Neural cell (in vitro differentiated cells): ENCODE measurements at regions not wholly inside any gene's neighbourhood (a gene's known extent, or its start where the extent isn't known, plus 50 kb on each side); places are given as distances from the start of the nearest gene placed in this dataset.

Source experiments
- H2AFZ ChIP-seq: fragments of 200-600, 300-800 bp; sonication (generic), shearing (Covaris generic); 2 replicates; pipeline ENCODE4 v1.6.0; 2014; ENCODE audit warnings: low read depth, mild to moderate bottlenecking, antibody characterized with exemption, low read length, moderate library complexity
- H3F3A ChIP-seq: fragments of 200-600 bp; shearing (Covaris generic); 2 replicates; pipeline ENCODE4 v1.6.1; 2016; ENCODE audit warnings: mild to moderate bottlenecking, moderate library complexity, mixed read lengths, antibody characterized with exemption, low read length; ENCODE audit not compliant: insufficient read depth, poor library complexity, severe bottlenecking
- H3K27ac ChIP-seq: fragments of 200-600, 300-800 bp; sonication (generic), shearing (Covaris generic); 2 replicates; pipeline ENCODE4 v1.5.1; 2014; ENCODE audit warnings: mild to moderate bottlenecking, low read length, moderate library complexity
- H3K27me3 ChIP-seq: fragments of 300-800, 200-600 bp; sonication (generic), shearing (Covaris generic); 2 replicates; pipeline ENCODE4 v1.6.0; 2014; ENCODE audit warnings: mild to moderate bottlenecking, low read depth, low read length, moderate library complexity; ENCODE audit not compliant: insufficient read depth
- H3K36me3 ChIP-seq: fragments of 300-800, 200-600 bp; sonication (generic), shearing (Covaris generic); 2 replicates; pipeline ENCODE4 v1.5.1; 2014; ENCODE audit warnings: mild to moderate bottlenecking, antibody characterized with exemption, low read length, moderate library complexity; ENCODE audit not compliant: insufficient read depth
- H3K4me2 ChIP-seq: fragments of 300-800, 200-600 bp; sonication (generic), shearing (Covaris generic); 2 replicates; pipeline ENCODE4 v1.6.0; 2014; ENCODE audit warnings: mild to moderate bottlenecking, low read length
- H3K4me3 ChIP-seq: fragments of 300-800, 200-600 bp; sonication (generic), shearing (Covaris generic); 2 replicates; pipeline ENCODE4 v1.5.1; 2014; ENCODE audit warnings: mild to moderate bottlenecking, low read length, moderate library complexity
- H3K79me2 ChIP-seq: fragments of 200-600 bp; shearing (Covaris generic); replicated peaks from 2 replicates; pipeline ENCODE4 v1.6.0; 2014; ENCODE audit warnings: mild to moderate bottlenecking, low read length, moderate library complexity; ENCODE audit not compliant: insufficient read depth
- H3K9ac ChIP-seq: fragments of 300-800, 200-600 bp; sonication (generic), shearing (Covaris generic); 2 replicates; pipeline ENCODE4 v1.6.1; 2016; ENCODE audit warnings: mild to moderate bottlenecking, low read length, mixed read lengths
- H3K9me2 ChIP-seq: fragments of 200-600 bp; shearing (Covaris generic); 2 replicates; pipeline ENCODE4 v1.6.1; 2016; ENCODE audit warnings: mild to moderate bottlenecking, low read length, mixed read lengths; ENCODE audit not compliant: insufficient read depth
- H3K9me3 ChIP-seq: fragments of 200-600, 300-800 bp; sonication (generic), shearing (Covaris generic); 2 replicates; pipeline ENCODE4 v1.6.1; 2016; ENCODE audit warnings: mild to moderate bottlenecking, mixed run types, low read length, moderate library complexity, mixed read lengths
- H4K20me1 ChIP-seq: fragments of 200-600 bp; shearing (Covaris generic); 2 replicates; pipeline ENCODE4 v1.6.1; 2016; ENCODE audit warnings: mild to moderate bottlenecking, mixed run types; ENCODE audit not compliant: insufficient read depth
- CTCF ChIP-seq: fragments of 450-650 bp; IDR thresholded peaks from 2 replicates; pipeline ENCODE4 v1.5.1; 2014; ENCODE audit warnings: antibody characterized with exemption, mild to moderate bottlenecking, moderate library complexity; ENCODE audit not compliant: poor library complexity, severe bottlenecking
- EP300 ChIP-seq: fragments of 450-650 bp; conservative IDR thresholded peaks from 2 replicates; pipeline ENCODE4 v1.6.1; 2014; ENCODE audit warnings: antibody characterized with exemption, mild to moderate bottlenecking, moderate library complexity; ENCODE audit not compliant: poor library complexity, severe bottlenecking
- EZH2 ChIP-seq: fragments of 200-600, 300-800 bp; shearing (Covaris generic), sonication (generic); IDR thresholded peaks from 2 replicates; pipeline ENCODE4 v1.6.1; 2014; ENCODE audit warnings: antibody characterized with exemption, low read length, borderline replicate concordance, mild to moderate bottlenecking; ENCODE audit not compliant: insufficient read depth, poor library complexity, severe bottlenecking
- MXI1 ChIP-seq: fragments of 450-650 bp; conservative IDR thresholded peaks from 2 replicates; pipeline ENCODE4 v1.6.1; 2014; ENCODE audit warnings: antibody characterized with exemption, mild to moderate bottlenecking; ENCODE audit not compliant: poor library complexity, severe bottlenecking
- POLR2AphosphoS5 ChIP-seq: IDR thresholded peaks from 2 replicates; pipeline ENCODE4 v1.6.1; 2012
- RAD21 ChIP-seq: fragments of 450-650 bp; conservative IDR thresholded peaks from 2 replicates; pipeline ENCODE4 v1.6.1; 2014; ENCODE audit warnings: antibody characterized with exemption, mild to moderate bottlenecking, moderate library complexity
- REST ChIP-seq: IDR thresholded peaks from 2 replicates; pipeline ENCODE4 v1.6.1; 2012; ENCODE audit warnings: borderline replicate concordance
- SMC3 ChIP-seq: fragments of 450-650 bp; conservative IDR thresholded peaks from 2 replicates; pipeline ENCODE4 v1.6.1; 2014; ENCODE audit warnings: antibody characterized with exemption, mild to moderate bottlenecking, moderate library complexity; ENCODE audit not compliant: poor library complexity
- TAF1 ChIP-seq: IDR thresholded peaks from 2 replicates; pipeline ENCODE4 v1.6.1; 2012; ENCODE audit warnings: low read depth

- no peak overlapping the region for H3K4me2 ChIP-seq
Observed at GRCh38 chr5:29794141-29794787, 1399.2 kb upstream of the CDH6 start.

GRCh38 chr5:29790281-29790680 is 1403.2 kb upstream of the CDH6 start:
- Histone ChIP-seq H3K9me3 (no peaks in the 10 kb centered on the region), H4K20me1 (no peaks in the 10 kb centered on the region), H3K36me3 (no peaks in the 10 kb centered on the region), H3K4me2 (no peak overlapping the region), H3K4me3 (no peak overlapping the region), H3K79me2 (no peaks in the 10 kb centered on the region), H3K27me3 (no peaks in the 10 kb centered on the region), H3K9ac (no peak overlapping the region), H3K27ac (no peak overlapping the region), H3F3A (no peaks in the 10 kb centered on the region), H2AFZ (no peak overlapping the region), H3K9me2 (no peaks in the 10 kb centered on the region)
- TF ChIP-seq POLR2AphosphoS5 (no peak), EZH2 (no peak), REST (no peak), EP300 (no peak), TAF1 (no peak), MXI1 (no peak), SMC3 (no peak)

More at GRCh38 chr5:29794141-29794787, 1399.2 kb upstream of the CDH6 start:
- TF ChIP-seq CTCF (no peak), POLR2AphosphoS5 (no peak), TAF1 (no peak), EP300 (no peak), MXI1 (no peak), EZH2 (no peak), RAD21 (no peak), SMC3 (no peak), REST (no peak)
- no peak overlapping the region for H2AFZ ChIP-seq
- H3K4me3 ChIP-seq: no peak overlapping the region
- H3K79me2 ChIP-seq: no peaks in the 10 kb centered on the region
- no peaks in the 10 kb centered on the region for H3K36me3 ChIP-seq
- H3F3A ChIP-seq: no peaks in the 10 kb centered on the region
- H3K27ac ChIP-seq: no peak overlapping the region
- no peaks in the 10 kb centered on the region for H4K20me1 ChIP-seq
- no peaks in the 10 kb centered on the region for H3K27me3 ChIP-seq
- H3K9me2 ChIP-seq: no peaks in the 10 kb centered on the region
- H3K9me3 ChIP-seq: no peaks in the 10 kb centered on the region
- no peak overlapping the region for H3K9ac ChIP-seq
